Right lobe of liver (tissue), 4 donors: ENCODE measurements at regions not wholly inside any gene's neighbourhood (a gene's known extent, or its start where the extent isn't known, plus 50 kb on each side); places are given as distances from the start of the nearest gene placed in this dataset.

Experiments
- POLR2A ChIP-seq: fragments of 450-650 bp; IDR thresholded peaks from one replicate; pipeline ENCODE4 v1.6.1; 2017; ENCODE audit warnings: antibody characterized with exemption, mild to moderate bottlenecking
- TF ChIP-seq, protein P1 (sequence below), 4 donors: fragments of 200-600 bp in 3 of 4; fragments of 450-650 bp in 1 of 4; IDR thresholded peaks; one replicate each; pipeline versions ENCODE4 v1.5.1 to v1.8.0; 2016 to 2022; ENCODE audit warnings: antibody characterized with exemption in 4 of 4, mild to moderate bottlenecking in 2 of 4
- donor health status: DM: no; HTN: no; CAD: no.
- donor health status: DM: no; HTN: no; CAD: no.
- donor health status: DM: no; HTN: yes; CAD: no.

GRCh38 chr6:150756173-150756572, 109.3 kb upstream of the MTHFD1L start:
- TF ChIP-seq, protein P1, sequence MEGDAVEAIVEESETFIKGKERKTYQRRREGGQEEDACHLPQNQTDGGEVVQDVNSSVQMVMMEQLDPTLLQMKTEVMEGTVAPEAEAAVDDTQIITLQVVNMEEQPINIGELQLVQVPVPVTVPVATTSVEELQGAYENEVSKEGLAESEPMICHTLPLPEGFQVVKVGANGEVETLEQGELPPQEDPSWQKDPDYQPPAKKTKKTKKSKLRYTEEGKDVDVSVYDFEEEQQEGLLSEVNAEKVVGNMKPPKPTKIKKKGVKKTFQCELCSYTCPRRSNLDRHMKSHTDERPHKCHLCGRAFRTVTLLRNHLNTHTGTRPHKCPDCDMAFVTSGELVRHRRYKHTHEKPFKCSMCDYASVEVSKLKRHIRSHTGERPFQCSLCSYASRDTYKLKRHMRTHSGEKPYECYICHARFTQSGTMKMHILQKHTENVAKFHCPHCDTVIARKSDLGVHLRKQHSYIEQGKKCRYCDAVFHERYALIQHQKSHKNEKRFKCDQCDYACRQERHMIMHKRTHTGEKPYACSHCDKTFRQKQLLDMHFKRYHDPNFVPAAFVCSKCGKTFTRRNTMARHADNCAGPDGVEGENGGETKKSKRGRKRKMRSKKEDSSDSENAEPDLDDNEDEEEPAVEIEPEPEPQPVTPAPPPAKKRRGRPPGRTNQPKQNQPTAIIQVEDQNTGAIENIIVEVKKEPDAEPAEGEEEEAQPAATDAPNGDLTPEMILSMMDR (IDR thresholded peaks at IDR 0.05), result no peak
- no peak for TF ChIP-seq POLR2A
